ENCODE measurements at regions not wholly inside any gene's neighbourhood (a gene's known extent, or its start where the extent isn't known, plus 50 kb on each side); places are given as distances from the start of the nearest gene placed in this dataset.

GRCh38 chr14:76599559-76600287 is 161.5 kb upstream of the VASH1 start:
- Histone ChIP-seq H3K27me3 (replicated peaks; ENCODE audit: insufficient read depth, low read depth, low read length, poor library complexity) (no peaks in the 10 kb centered on the region), H3K9me3 (ENCODE audit: low read depth, low read length, poor library complexity, severe bottlenecking) (no peaks in the 10 kb centered on the region), H3K27ac (ENCODE audit: low read depth, low read length, poor library complexity, severe bottlenecking) (no peak overlapping the region), H3K4me1 (ENCODE audit: insufficient read depth, low read length, poor library complexity, severe bottlenecking) (no peaks in the 10 kb centered on the region), H3K4me3 (ENCODE audit: low read depth, low read length, poor library complexity, severe bottlenecking) (no peak overlapping the region), H3K36me3 (ENCODE audit: insufficient read depth, low read length, poor library complexity, severe bottlenecking) (no peaks in the 10 kb centered on the region)
- BruUV-seq (replicated peaks) = no TSS peak
- no peak for DNase-seq (ENCODE audit: low spot score)
- POLR2A ChIA-PET (ENCODE audit: low non-redundant PET) = no interaction called here
- intact Hi-C loops (cut with micrococcal nuclease; ENCODE audit: unreplicated experiment) = no loop called here
- CTCF ChIA-PET = no interaction called here
- no peak for TF ChIP-seq EZH2 (IDR thresholded peaks at IDR 0.05; ENCODE audit: borderline replicate concordance, low read depth, low read length, poor library complexity, severe bottlenecking)
- TF ChIP-seq, protein P1, sequence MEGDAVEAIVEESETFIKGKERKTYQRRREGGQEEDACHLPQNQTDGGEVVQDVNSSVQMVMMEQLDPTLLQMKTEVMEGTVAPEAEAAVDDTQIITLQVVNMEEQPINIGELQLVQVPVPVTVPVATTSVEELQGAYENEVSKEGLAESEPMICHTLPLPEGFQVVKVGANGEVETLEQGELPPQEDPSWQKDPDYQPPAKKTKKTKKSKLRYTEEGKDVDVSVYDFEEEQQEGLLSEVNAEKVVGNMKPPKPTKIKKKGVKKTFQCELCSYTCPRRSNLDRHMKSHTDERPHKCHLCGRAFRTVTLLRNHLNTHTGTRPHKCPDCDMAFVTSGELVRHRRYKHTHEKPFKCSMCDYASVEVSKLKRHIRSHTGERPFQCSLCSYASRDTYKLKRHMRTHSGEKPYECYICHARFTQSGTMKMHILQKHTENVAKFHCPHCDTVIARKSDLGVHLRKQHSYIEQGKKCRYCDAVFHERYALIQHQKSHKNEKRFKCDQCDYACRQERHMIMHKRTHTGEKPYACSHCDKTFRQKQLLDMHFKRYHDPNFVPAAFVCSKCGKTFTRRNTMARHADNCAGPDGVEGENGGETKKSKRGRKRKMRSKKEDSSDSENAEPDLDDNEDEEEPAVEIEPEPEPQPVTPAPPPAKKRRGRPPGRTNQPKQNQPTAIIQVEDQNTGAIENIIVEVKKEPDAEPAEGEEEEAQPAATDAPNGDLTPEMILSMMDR (conservative IDR thresholded peaks at IDR 0.05; ENCODE audit: low read depth, low read length) = no peak

GRCh38 chr14:76603713-76604112 is 157.6 kb upstream of the VASH1 start:
- H3K36me3 ChIP-seq (ENCODE audit: insufficient read depth, low read length, poor library complexity, severe bottlenecking) = no peaks in the 10 kb centered on the region
- H3K27ac ChIP-seq (ENCODE audit: low read depth, low read length, poor library complexity, severe bottlenecking) = no peak overlapping the region
- H3K4me1 ChIP-seq (ENCODE audit: insufficient read depth, low read length, poor library complexity, severe bottlenecking) = no peaks in the 10 kb centered on the region
- no peaks in the 10 kb centered on the region for H3K27me3 ChIP-seq (replicated peaks; ENCODE audit: insufficient read depth, low read depth, low read length, poor library complexity)
- H3K4me3 ChIP-seq (ENCODE audit: low read depth, low read length, poor library complexity, severe bottlenecking) = no peak overlapping the region
- POLR2A ChIA-PET (ENCODE audit: low non-redundant PET) = no interaction called here
- H3K9me3 ChIP-seq (ENCODE audit: low read depth, low read length, poor library complexity, severe bottlenecking) = no peaks in the 10 kb centered on the region
- CTCF ChIA-PET = no interaction called here
- no TSS peak for BruUV-seq (replicated peaks)
- TF ChIP-seq, protein P1 (conservative IDR thresholded peaks at IDR 0.05; ENCODE audit: low read depth, low read length) = no peak
- no peak for TF ChIP-seq EZH2 (IDR thresholded peaks at IDR 0.05; ENCODE audit: borderline replicate concordance, low read depth, low read length, poor library complexity, severe bottlenecking)
- intact Hi-C loops (cut with micrococcal nuclease; ENCODE audit: unreplicated experiment) = no loop called here
- no peak for DNase-seq (ENCODE audit: low spot score)

DNA sequence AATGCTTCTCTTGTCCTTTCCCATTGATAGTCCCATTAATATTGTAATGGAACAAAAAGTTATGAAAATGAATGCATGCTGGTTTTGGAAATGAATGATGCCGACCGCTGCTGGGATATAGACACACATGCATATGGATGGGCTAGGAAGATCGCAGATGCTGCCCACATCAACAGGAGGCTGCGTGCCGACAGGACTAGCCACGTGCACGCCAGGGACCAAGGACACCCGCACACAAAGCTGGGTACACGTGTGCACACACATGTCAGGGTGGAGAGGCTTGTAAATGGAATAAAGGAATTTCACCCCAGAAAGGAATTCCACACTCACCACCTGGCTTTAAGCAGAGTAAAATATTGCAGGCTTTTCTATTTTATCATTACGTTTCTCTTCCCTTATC is 153.8 kb upstream of the VASH1 start:
- H3K4me3 ChIP-seq (ENCODE audit: low read depth, low read length, poor library complexity, severe bottlenecking) = no peak overlapping the region
- H3K4me1 ChIP-seq (ENCODE audit: insufficient read depth, low read length, poor library complexity, severe bottlenecking) = no peaks in the 10 kb centered on the region
- H3K27me3 ChIP-seq (replicated peaks; ENCODE audit: insufficient read depth, low read depth, low read length, poor library complexity) = no peaks in the 10 kb centered on the region
- ChIA-PET POLR2A (ENCODE audit: low non-redundant PET) (no interaction called here), CTCF (no interaction called here)
- BruUV-seq (replicated peaks) = no TSS peak
- no peak for DNase-seq (ENCODE audit: low spot score)
- no peaks in the 10 kb centered on the region for H3K9me3 ChIP-seq (ENCODE audit: low read depth, low read length, poor library complexity, severe bottlenecking)
- no peak for TF ChIP-seq EZH2 (IDR thresholded peaks at IDR 0.05; ENCODE audit: borderline replicate concordance, low read depth, low read length, poor library complexity, severe bottlenecking)
- TF ChIP-seq, protein P1 (conservative IDR thresholded peaks at IDR 0.05; ENCODE audit: low read depth, low read length) = no peak
- no peaks in the 10 kb centered on the region for H3K36me3 ChIP-seq (ENCODE audit: insufficient read depth, low read length, poor library complexity, severe bottlenecking)
- intact Hi-C loops (cut with micrococcal nuclease; ENCODE audit: unreplicated experiment) = no loop called here
- no peak overlapping the region for H3K27ac ChIP-seq (ENCODE audit: low read depth, low read length, poor library complexity, severe bottlenecking)
